Naive thymus-derived CD4-positive, alpha-beta T cell (primary cell): ENCODE measurements at regions not wholly inside any gene's neighbourhood (a gene's known extent, or its start where the extent isn't known, plus 50 kb on each side); places are given as distances from the start of the nearest gene placed in this dataset.

Experiments
- ATAC-seq: fragments of 150-1000 bp; cut with Tn5 transposase; 2 replicates; pipeline ENCODE4 v1.10.0; 2021; ENCODE audit warnings: mild to moderate bottlenecking, moderate library complexity
- CTCF ChIA-PET: fragments of 350-600 bp; sonication (Branson Sonifier 250); formaldehyde crosslinking; loops from one replicate; lab custom pipeline; 2021; ENCODE audit warnings: antibody characterized with exemption; lab: Charles Lee
- POLR2A ChIA-PET: fragments of 350-600 bp; sonication (Branson Sonifier 250); formaldehyde crosslinking; loops from one replicate; lab custom pipeline; 2021; ENCODE audit warnings: antibody characterized with exemption, inconsistent platforms; lab: Charles Lee
- DNase-seq, 9 donors: peaks; one replicate each; pipeline versions ENCODE4 v3.0.0 to v3.0.0-alpha.2; 2020 to 2022; ENCODE audit warnings: mixed read lengths in 1 of 9
- H3K27ac ChIP-seq: one replicate; pipeline ENCODE4 v1.7.0; 2013; ENCODE audit warnings: mild to moderate bottlenecking, low read depth, low read length, moderate library complexity
- H3K27me3 ChIP-seq, 2 donors: one replicate each; pipeline ENCODE4 v1.7.0; 2013; ENCODE audit warnings: low read length in 2 of 2, mild to moderate bottlenecking in 2 of 2, moderate library complexity in 2 of 2; ENCODE audit not compliant: control insufficient read depth in 2 of 2, insufficient read depth in 2 of 2
- H3K36me3 ChIP-seq, 3 experiments: 1 replicate in 2 of 3; 2 replicates in 1 of 3; pipeline ENCODE4 v1.7.0; 2013; ENCODE audit warnings: low read length in 3 of 3, mild to moderate bottlenecking in 3 of 3, moderate library complexity in 1 of 3; ENCODE audit not compliant: insufficient read depth in 3 of 3, control insufficient read depth in 2 of 3
- H3K4me1 ChIP-seq, 2 donors: one replicate each; pipeline ENCODE4 v1.7.0; 2013; ENCODE audit warnings: low read length in 2 of 2, mild to moderate bottlenecking in 2 of 2, moderate library complexity in 1 of 2; ENCODE audit not compliant: control insufficient read depth in 2 of 2, insufficient read depth in 2 of 2
- H3K4me3 ChIP-seq: 2 replicates; pipeline ENCODE4 v1.7.0; 2013; ENCODE audit warnings: mild to moderate bottlenecking, low read length
- H3K9me3 ChIP-seq, 3 experiments: 1 replicate in 2 of 3; 2 replicates in 1 of 3; pipeline ENCODE4 v1.7.0; 2013; ENCODE audit warnings: low read length in 3 of 3; ENCODE audit not compliant: control insufficient read depth in 2 of 3
- H3K27ac Mint-ChIP-seq, 9 donors: one replicate each; pipeline ENCODE4 v1.8.0; 2020 to 2022; ENCODE audit warnings: mixed read lengths in 9 of 9, mild to moderate bottlenecking in 8 of 9, moderate library complexity in 5 of 9, inconsistent platforms in 2 of 9
- H3K27me3 Mint-ChIP-seq, 5 donors: one replicate each; pipeline ENCODE4 v1.8.0; 2021 to 2022; ENCODE audit warnings: mixed read lengths in 5 of 5, mild to moderate bottlenecking in 1 of 5
- H3K36me3 Mint-ChIP-seq, 5 donors: one replicate each; pipeline ENCODE4 v1.8.0; 2020 to 2022; ENCODE audit warnings: mixed read lengths in 5 of 5, mild to moderate bottlenecking in 3 of 5, inconsistent platforms in 1 of 5
- H3K4me1 Mint-ChIP-seq, 7 donors: one replicate each; pipeline ENCODE4 v1.8.0; 2020 to 2022; ENCODE audit warnings: mixed read lengths in 7 of 7, mild to moderate bottlenecking in 3 of 7, inconsistent platforms in 1 of 7
- H3K4me3 Mint-ChIP-seq, 10 donors: one replicate each; pipeline ENCODE4 v1.8.0; 2020 to 2022; ENCODE audit warnings: mild to moderate bottlenecking in 10 of 10, mixed read lengths in 10 of 10, moderate library complexity in 6 of 10, inconsistent platforms in 2 of 10
- H3K9me3 Mint-ChIP-seq, 11 donors: one replicate each; pipeline ENCODE4 v1.8.0; 2020 to 2022; ENCODE audit warnings: mixed read lengths in 11 of 11, mild to moderate bottlenecking in 4 of 11, inconsistent platforms in 1 of 11, moderate library complexity in 1 of 11
- intact Hi-C, 2 donors: fragments of 100-400 bp; cut with micrococcal nuclease; formaldehyde crosslinking; loops; one replicate each; pipeline ENCODE4 v1.15.1; 2023

GRCh38 chr22:44604991-44605390 lies 97.0 kb upstream of the PRR5 start:
- DNase-seq (no peak), ATAC-seq (no peak)
- H3K4me3 Mint-ChIP-seq, result no peak overlapping the region
- Histone ChIP-seq H3K36me3 (no peaks in the 10 kb centered on the region), H3K27me3 (no peaks in the 10 kb centered on the region), H3K9me3 (no peaks in the 10 kb centered on the region), H3K4me3 (no peak overlapping the region), H3K4me1 (no peaks in the 10 kb centered on the region), H3K27ac (no peak overlapping the region)
- peak overlapping the region in 1 of 9 donors; percentile 6 for H3K27ac Mint-ChIP-seq
- peaks cover 0 to 11% (median 0%) of the 10 kb centered on the region in 7 donors for H3K4me1 Mint-ChIP-seq
- H3K27me3 Mint-ChIP-seq, result peaks cover 0 to 31% (median 19%) of the 10 kb centered on the region in 5 donors
- no peaks in the 10 kb centered on the region for H3K36me3 Mint-ChIP-seq
- H3K9me3 Mint-ChIP-seq, result peaks cover 0 to 5% (median 0%) of the 10 kb centered on the region in 11 donors
- ChIA-PET POLR2A (no interaction called here), CTCF (no interaction called here)
- intact Hi-C loops, result no loop called here

GRCh38 chr22:44604455-44604854 lies 97.5 kb upstream of the PRR5 start:
- Mint-ChIP-seq H3K9me3 (peaks cover 0 to 2% (median 0%) of the 10 kb centered on the region in 11 donors), H3K36me3 (no peaks in the 10 kb centered on the region), H3K27me3 (peaks cover 0 to 31% (median 19%) of the 10 kb centered on the region in 5 donors), H3K27ac (peak overlapping the region in 1 of 9 donors; percentile 6), H3K4me3 (no peak overlapping the region), H3K4me1 (peaks cover 0 to 11% (median 0%) of the 10 kb centered on the region in 7 donors)
- POLR2A ChIA-PET, result no interaction called here
- no peak overlapping the region for H3K27ac ChIP-seq
- H3K9me3 ChIP-seq, result no peaks in the 10 kb centered on the region
- no peaks in the 10 kb centered on the region for H3K4me1 ChIP-seq
- ATAC-seq (peak; percentile 28), DNase-seq (no peak)
- no peak overlapping the region for H3K4me3 ChIP-seq
- intact Hi-C loops, result no loop called here
- CTCF ChIA-PET, result no interaction called here
- H3K27me3 ChIP-seq, result no peaks in the 10 kb centered on the region
- no peaks in the 10 kb centered on the region for H3K36me3 ChIP-seq

GRCh38 chr22:44603767-44604166 lies 98.2 kb upstream of the PRR5 start:
- no peak overlapping the region for H3K27ac ChIP-seq
- H3K4me3 Mint-ChIP-seq, result no peak overlapping the region

GRCh38 chr22:44601725-44602124 lies 100.3 kb upstream of the PRR5 start:
- CTCF ChIA-PET, result no interaction called here
- no peak overlapping the region for H3K27ac Mint-ChIP-seq
- H3K27me3 Mint-ChIP-seq, result peaks cover 0 to 25% (median 13%) of the 10 kb centered on the region in 5 donors
- H3K27me3 ChIP-seq, result no peaks in the 10 kb centered on the region
- peaks cover 0 to 6% (median 0%) of the 10 kb centered on the region in 7 donors for H3K4me1 Mint-ChIP-seq
- no peaks in the 10 kb centered on the region for H3K9me3 ChIP-seq
- DNase-seq (no peak), ATAC-seq (no peak)
- H3K4me3 Mint-ChIP-seq, result no peak overlapping the region
- H3K9me3 Mint-ChIP-seq, result no peaks in the 10 kb centered on the region
- H3K4me1 ChIP-seq, result no peaks in the 10 kb centered on the region
- H3K4me3 ChIP-seq, result no peak overlapping the region
- intact Hi-C loops, result no loop called here
- POLR2A ChIA-PET, result no interaction called here
- H3K36me3 Mint-ChIP-seq, result no peaks in the 10 kb centered on the region
- no peaks in the 10 kb centered on the region for H3K36me3 ChIP-seq
- H3K27ac ChIP-seq, result no peak overlapping the region

More at GRCh38 chr22:44603767-44604166, 98.2 kb upstream of the PRR5 start:
- Mint-ChIP-seq H3K27me3 (peaks cover 0 to 31% (median 19%) of the 10 kb centered on the region in 5 donors), H3K9me3 (peaks cover 0 to 2% (median 0%) of the 10 kb centered on the region in 11 donors), H3K4me1 (peaks cover 0 to 11% (median 0%) of the 10 kb centered on the region in 7 donors), H3K36me3 (no peaks in the 10 kb centered on the region), H3K27ac (peak overlapping the region in 1 of 9 donors; percentile 68)
- ChIA-PET POLR2A (no interaction called here), CTCF (no interaction called here)
- Histone ChIP-seq H3K4me1 (no peaks in the 10 kb centered on the region), H3K27me3 (no peaks in the 10 kb centered on the region), H3K36me3 (no peaks in the 10 kb centered on the region), H3K9me3 (no peaks in the 10 kb centered on the region), H3K4me3 (no peak overlapping the region)
- DNase-seq (no peak), ATAC-seq (peak; percentile 64)
- intact Hi-C loops, result no loop called here

- ATAC-seq, result no peak
- no peak overlapping the region for H3K27ac ChIP-seq
- no peak for DNase-seq
- H3K36me3 ChIP-seq, result no peaks in the 10 kb centered on the region
- CTCF ChIA-PET, result no interaction called here
- intact Hi-C loops, result no loop called here
- H3K4me1 ChIP-seq, result no peaks in the 10 kb centered on the region
- H3K27me3 ChIP-seq, result no peaks in the 10 kb centered on the region
- no peak overlapping the region for H3K4me3 ChIP-seq
- H3K27me3 Mint-ChIP-seq, result peaks cover 0 to 23% (median 14%) of the 10 kb centered on the region in 5 donors
- peaks cover 0 to 6% (median 0%) of the 10 kb centered on the region in 7 donors for H3K4me1 Mint-ChIP-seq
- H3K4me3 Mint-ChIP-seq, result no peak overlapping the region
- POLR2A ChIA-PET, result no interaction called here
- H3K27ac Mint-ChIP-seq, result no peak overlapping the region
- no peaks in the 10 kb centered on the region for H3K9me3 ChIP-seq
- no peaks in the 10 kb centered on the region for H3K9me3 Mint-ChIP-seq
- H3K36me3 Mint-ChIP-seq, result no peaks in the 10 kb centered on the region
Measured at GRCh38 chr22:44601189-44601588, 100.8 kb upstream of the PRR5 start.

GRCh38 chr22:44600207-44600785 lies 101.7 kb upstream of the PRR5 start:
- Histone ChIP-seq H3K27me3 (no peaks in the 10 kb centered on the region), H3K27ac (no peak overlapping the region), H3K4me3 (no peak overlapping the region), H3K9me3 (no peaks in the 10 kb centered on the region), H3K36me3 (no peaks in the 10 kb centered on the region), H3K4me1 (peaks cover 0 to 3% of the 10 kb centered on the region in 2 donors)
- ATAC-seq (no peak), DNase-seq (no peak)
- H3K27ac Mint-ChIP-seq, result no peak overlapping the region
- ChIA-PET CTCF (no interaction called here), POLR2A (no interaction called here)
- intact Hi-C loops, result no loop called here
- no peak overlapping the region for H3K4me3 Mint-ChIP-seq
- H3K27me3 Mint-ChIP-seq, result peaks cover 1 to 17% (median 14%) of the 10 kb centered on the region in 5 donors
- peaks cover 0 to 6% (median 0%) of the 10 kb centered on the region in 7 donors for H3K4me1 Mint-ChIP-seq
- no peaks in the 10 kb centered on the region for H3K9me3 Mint-ChIP-seq
- no peaks in the 10 kb centered on the region for H3K36me3 Mint-ChIP-seq

- no peaks in the 10 kb centered on the region for H3K36me3 Mint-ChIP-seq
- H3K27me3 Mint-ChIP-seq, result peaks cover 6 to 21% (median 13%) of the 10 kb centered on the region in 5 donors
- H3K36me3 ChIP-seq, result no peaks in the 10 kb centered on the region
- intact Hi-C loops, result no loop called here
- H3K4me1 ChIP-seq, result peaks cover 0 to 3% of the 10 kb centered on the region in 2 donors
- no peak for ATAC-seq
- DNase-seq, result no peak
- no peak overlapping the region for H3K27ac Mint-ChIP-seq
- H3K9me3 ChIP-seq, result no peaks in the 10 kb centered on the region
- H3K4me3 ChIP-seq, result no peak overlapping the region
- ChIA-PET CTCF (no interaction called here), POLR2A (no interaction called here)
- no peaks in the 10 kb centered on the region for H3K27me3 ChIP-seq
- H3K4me3 Mint-ChIP-seq, result no peak overlapping the region
- H3K4me1 Mint-ChIP-seq, result peaks cover 0 to 6% (median 0%) of the 10 kb centered on the region in 7 donors
- no peak overlapping the region for H3K27ac ChIP-seq
- H3K9me3 Mint-ChIP-seq, result peaks cover 0 to 4% (median 0%) of the 10 kb centered on the region in 11 donors
Measured at GRCh38 chr22:44599500-44600140, 101.6 kb upstream of the RTL6 start.
